ENCODE measurements at regions not wholly inside any gene's neighbourhood (a gene's known extent, or its start where the extent isn't known, plus 50 kb on each side); places are given as distances from the start of the nearest gene placed in this dataset.
"Not testable (repeated sequence)": the region's sequence is repeated elsewhere in the genome, so short reads cannot be mapped to it uniquely, and the experiment has no call there.

DNA sequence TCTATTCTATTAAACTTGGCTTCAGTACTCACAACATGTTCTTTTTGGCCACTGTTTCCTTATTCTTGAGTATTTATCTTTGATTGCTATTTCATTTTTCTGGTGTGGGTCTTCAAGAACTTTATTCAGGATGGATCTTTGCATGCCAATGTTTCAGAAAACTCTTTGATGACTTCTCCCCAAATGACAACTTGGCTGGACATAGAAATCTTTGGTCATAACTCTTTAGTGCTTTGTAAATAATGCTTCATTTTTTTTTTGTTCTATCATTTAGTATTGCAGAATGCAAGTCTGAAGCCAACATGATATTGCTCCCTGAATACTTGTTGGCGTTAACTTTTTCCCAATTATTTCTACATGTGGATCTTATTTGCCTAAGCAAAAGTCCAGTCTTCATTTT lies 103.6 kb upstream of the HS3ST2 start:
- H3K4me1 Mint-ChIP-seq (ENCODE audit: low read depth, unreplicated experiment) = no peaks in the 10 kb centered on the region
- no peak overlapping the region for H3K27ac Mint-ChIP-seq (ENCODE audit: unreplicated experiment)
- no peaks in the 10 kb centered on the region for H3K27me3 ChIP-seq (replicated peaks; ENCODE audit: control insufficient read depth, insufficient read depth, low read length)
- no peaks in the 10 kb centered on the region for H3K4me1 ChIP-seq
- peaks cover 10% of the 10 kb centered on the region for H3K27me3 Mint-ChIP-seq (ENCODE audit: insufficient read depth, unreplicated experiment)
- H3K36me3 Mint-ChIP-seq (ENCODE audit: insufficient read depth, unreplicated experiment) = no peaks in the 10 kb centered on the region
- no peak overlapping the region for H3K4me3 ChIP-seq (ENCODE audit: low read depth, low read length)
- POLR2A ChIA-PET = no interaction called here
- peaks cover 21% of the 10 kb centered on the region for H3K9me3 Mint-ChIP-seq (ENCODE audit: unreplicated experiment)
- H3K9me3 ChIP-seq = 0 out of 2 replicates have a peak, but pooled peaks cover 7% of the 10 kb centered on the region
- no TSS peak for BruUV-seq (replicated peaks)
- no peak overlapping the region for H3K4me3 Mint-ChIP-seq (ENCODE audit: unreplicated experiment)
- H3K36me3 ChIP-seq (ENCODE audit: control insufficient read depth, insufficient read depth, low read length) = no peaks in the 10 kb centered on the region
- DNase-seq = no peak
- intact Hi-C loops (cut with micrococcal nuclease; ENCODE audit: unreplicated experiment) = no loop called here
- CTCF ChIA-PET = no interaction called here
- TF ChIP-seq CTCF (IDR thresholded peaks at IDR 0.05; ENCODE audit: insufficient read depth in 1 of 2, low read depth in 1 of 2, low read length in 1 of 2, severe bottlenecking in 1 of 2, unreplicated experiment in 1 of 2) = no peak

DNA sequence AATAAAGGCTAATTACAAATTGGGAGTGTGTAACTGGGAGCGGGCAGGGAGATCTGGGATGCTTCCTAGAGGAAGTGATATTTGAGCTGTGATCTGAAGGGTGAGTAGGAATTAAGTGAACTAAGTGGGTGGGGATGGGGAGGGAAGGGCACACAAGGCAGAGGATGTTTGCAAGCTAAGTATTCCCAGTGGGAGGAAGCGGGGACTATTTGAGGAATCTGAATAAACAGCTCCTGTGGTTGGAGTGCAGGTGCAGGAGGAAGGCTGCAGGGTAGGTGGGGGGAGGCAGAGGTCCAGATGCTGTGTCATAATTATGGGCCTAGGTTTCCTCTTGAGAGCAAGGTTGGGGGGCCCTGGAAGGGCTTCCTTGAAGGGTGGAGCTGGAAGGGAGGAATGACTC lies 102.1 kb upstream of the HS3ST2 start:
- no peak for TF ChIP-seq CTCF (IDR thresholded peaks at IDR 0.05; ENCODE audit: insufficient read depth in 1 of 2, low read depth in 1 of 2, low read length in 1 of 2, severe bottlenecking in 1 of 2, unreplicated experiment in 1 of 2)
- no peak overlapping the region for H3K4me3 ChIP-seq (ENCODE audit: low read depth, low read length)
- no peak overlapping the region for H3K27ac Mint-ChIP-seq (ENCODE audit: unreplicated experiment)
- CTCF ChIA-PET = no interaction called here
- intact Hi-C loops (cut with micrococcal nuclease; ENCODE audit: unreplicated experiment) = no loop called here
- POLR2A ChIA-PET = no interaction called here
- H3K9me3 ChIP-seq = 0 out of 2 replicates have a peak, but pooled peaks cover 7% of the 10 kb centered on the region
- no peak for DNase-seq
- peaks cover 9% of the 10 kb centered on the region for H3K27me3 Mint-ChIP-seq (ENCODE audit: insufficient read depth, unreplicated experiment)
- no peak overlapping the region for H3K4me3 Mint-ChIP-seq (ENCODE audit: unreplicated experiment)
- no peaks in the 10 kb centered on the region for H3K36me3 ChIP-seq (ENCODE audit: control insufficient read depth, insufficient read depth, low read length)
- H3K27me3 ChIP-seq (replicated peaks; ENCODE audit: control insufficient read depth, insufficient read depth, low read length) = no peaks in the 10 kb centered on the region
- peaks cover 21% of the 10 kb centered on the region for H3K9me3 Mint-ChIP-seq (ENCODE audit: unreplicated experiment)
- no peaks in the 10 kb centered on the region for H3K4me1 Mint-ChIP-seq (ENCODE audit: low read depth, unreplicated experiment)
- H3K4me1 ChIP-seq = no peaks in the 10 kb centered on the region
- H3K36me3 Mint-ChIP-seq (ENCODE audit: insufficient read depth, unreplicated experiment) = no peaks in the 10 kb centered on the region
- BruUV-seq (replicated peaks) = no TSS peak

- ChIA-PET POLR2A (no interaction called here), CTCF (no interaction called here)
- Histone ChIP-seq H3K4me1 (no peaks in the 10 kb centered on the region), H3K36me3 (ENCODE audit: control insufficient read depth, insufficient read depth, low read length) (no peaks in the 10 kb centered on the region), H3K9me3 (0 out of 2 replicates have a peak, but pooled peaks cover 7% of the 10 kb centered on the region), H3K4me3 (ENCODE audit: low read depth, low read length) (no peak overlapping the region), H3K27me3 (replicated peaks; ENCODE audit: control insufficient read depth, insufficient read depth, low read length) (no peaks in the 10 kb centered on the region)
- TF ChIP-seq CTCF (IDR thresholded peaks at IDR 0.05; ENCODE audit: insufficient read depth in 1 of 2, low read depth in 1 of 2, low read length in 1 of 2, severe bottlenecking in 1 of 2, unreplicated experiment in 1 of 2) = no peak
- Mint-ChIP-seq H3K4me1 (ENCODE audit: low read depth, unreplicated experiment) (no peaks in the 10 kb centered on the region), H3K27me3 (ENCODE audit: insufficient read depth, unreplicated experiment) (peaks cover 3% of the 10 kb centered on the region), H3K9me3 (ENCODE audit: unreplicated experiment) (peaks cover 21% of the 10 kb centered on the region), H3K27ac (ENCODE audit: unreplicated experiment) (no peak overlapping the region), H3K36me3 (ENCODE audit: insufficient read depth, unreplicated experiment) (no peaks in the 10 kb centered on the region), H3K4me3 (ENCODE audit: unreplicated experiment) (no peak overlapping the region)
- intact Hi-C loops (cut with micrococcal nuclease; ENCODE audit: unreplicated experiment) = no loop called here
- no peak for DNase-seq
- no TSS peak for BruUV-seq (replicated peaks)
Measured at GRCh38 chr16:22712471-22712870, 101.5 kb upstream of the HS3ST2 start.

GRCh38 chr16:22718598-22718997 lies 95.4 kb upstream of the HS3ST2 start:
- H3K9me3 ChIP-seq; POLR2A ChIA-PET; H3K36me3 Mint-ChIP-seq (ENCODE audit: insufficient read depth, unreplicated experiment); intact Hi-C loops (cut with micrococcal nuclease; ENCODE audit: unreplicated experiment); H3K4me3 ChIP-seq (ENCODE audit: low read depth, low read length); H3K4me3 Mint-ChIP-seq (ENCODE audit: unreplicated experiment); H3K4me1 Mint-ChIP-seq (ENCODE audit: low read depth, unreplicated experiment); H3K27me3 Mint-ChIP-seq (ENCODE audit: insufficient read depth, unreplicated experiment); DNase-seq; BruUV-seq (replicated peaks); H3K27me3 ChIP-seq (replicated peaks; ENCODE audit: control insufficient read depth, insufficient read depth, low read length); H3K27ac Mint-ChIP-seq (ENCODE audit: unreplicated experiment); H3K4me1 ChIP-seq; H3K36me3 ChIP-seq (ENCODE audit: control insufficient read depth, insufficient read depth, low read length); CTCF ChIA-PET: not testable (repeated sequence)
- H3K9me3 Mint-ChIP-seq (ENCODE audit: unreplicated experiment) = peaks cover 10% of the 10 kb centered on the region

All from Caco-2 (cell line).